ENCODE measurements at regions not wholly inside any gene's neighbourhood (a gene's known extent, or its start where the extent isn't known, plus 50 kb on each side); places are given as distances from the start of the nearest gene placed in this dataset.
"Not testable (repeated sequence)": the region's sequence is repeated elsewhere in the genome, so short reads cannot be mapped to it uniquely, and the experiment has no call there.

DNA sequence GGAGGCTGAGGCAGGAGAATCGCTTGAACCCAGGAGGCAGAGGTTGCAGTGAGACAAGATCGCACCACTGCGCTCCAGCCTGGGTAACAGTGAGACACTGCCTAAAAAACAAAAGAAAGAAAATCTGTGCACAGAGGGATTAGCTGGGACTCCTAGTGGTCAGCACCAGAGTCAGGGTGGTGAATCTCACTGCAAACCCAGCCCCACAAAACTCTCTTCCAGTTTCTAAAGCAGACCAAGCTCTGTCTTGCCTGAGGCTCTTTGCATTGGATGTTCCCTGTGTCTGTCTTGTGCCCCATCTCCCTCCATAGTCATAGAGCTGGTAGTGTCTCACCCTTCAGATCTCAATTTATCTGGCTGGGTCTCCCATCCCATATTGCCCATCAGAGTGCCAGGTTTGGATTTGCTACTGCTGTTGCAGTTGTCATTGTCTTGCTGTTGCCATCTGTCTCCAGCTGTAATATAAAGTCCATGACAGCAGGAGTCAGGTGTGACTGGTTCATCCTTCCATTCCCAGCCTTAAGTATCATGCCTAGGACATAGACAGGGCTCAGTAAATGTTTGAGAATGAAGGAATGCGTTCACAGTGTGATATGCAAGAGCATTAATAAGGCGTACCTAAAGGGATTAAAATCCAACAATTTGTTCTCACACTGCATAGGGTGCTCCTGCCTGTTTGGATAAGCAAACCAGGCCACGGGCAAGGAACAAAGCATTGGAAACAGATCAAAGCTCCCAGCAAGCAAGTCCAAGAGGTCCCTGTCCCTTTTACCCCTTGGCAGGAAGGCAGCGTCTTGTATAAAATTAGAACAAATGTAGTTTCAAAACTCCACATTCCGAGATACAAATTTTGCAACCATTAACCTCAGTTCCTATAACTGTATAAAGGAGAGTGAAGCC lies 614.6 kb upstream of the CDH5 start:
- no peak for DNase-seq

DNA sequence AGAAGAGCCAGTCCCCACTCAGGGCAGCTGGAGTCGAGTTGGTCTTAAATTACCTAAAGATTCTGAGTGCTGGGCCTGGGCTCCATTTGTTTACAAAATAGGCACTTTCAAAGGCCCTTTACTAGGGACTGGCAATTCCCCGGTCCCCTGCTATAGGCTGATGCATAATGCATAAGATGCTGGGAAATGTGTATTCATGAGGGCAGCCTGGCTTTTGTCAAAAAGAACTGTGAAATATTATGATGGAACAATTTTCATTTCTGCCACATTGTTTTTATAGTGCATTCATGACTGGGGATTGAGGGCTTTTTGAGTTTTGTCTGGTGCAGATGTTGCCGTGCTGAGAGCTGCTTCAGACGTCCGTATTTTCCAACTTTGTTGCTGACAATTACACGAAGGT lies 617.0 kb upstream of the CDH5 start:
- no peak for DNase-seq

DNA sequence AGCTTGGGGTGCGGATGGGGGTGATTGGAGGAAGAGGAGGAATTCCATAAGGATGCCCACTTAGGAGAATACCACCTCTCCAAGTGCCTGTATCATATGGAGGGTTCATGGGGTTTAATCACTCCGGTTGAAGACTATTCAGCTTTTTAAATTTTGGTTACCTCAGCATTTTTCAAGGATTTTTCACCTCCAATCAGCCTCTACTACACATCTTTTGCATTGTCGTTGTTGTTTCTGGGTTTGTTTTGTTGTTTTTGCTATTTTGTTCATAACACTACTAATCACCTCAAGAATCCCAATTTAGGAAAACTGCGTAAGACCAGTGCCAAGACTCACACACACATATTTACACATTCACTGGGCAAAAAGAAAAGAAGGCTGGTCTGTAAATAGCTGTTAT lies 619.5 kb upstream of the CDH5 start:
- DNase-seq = no peak

DNA sequence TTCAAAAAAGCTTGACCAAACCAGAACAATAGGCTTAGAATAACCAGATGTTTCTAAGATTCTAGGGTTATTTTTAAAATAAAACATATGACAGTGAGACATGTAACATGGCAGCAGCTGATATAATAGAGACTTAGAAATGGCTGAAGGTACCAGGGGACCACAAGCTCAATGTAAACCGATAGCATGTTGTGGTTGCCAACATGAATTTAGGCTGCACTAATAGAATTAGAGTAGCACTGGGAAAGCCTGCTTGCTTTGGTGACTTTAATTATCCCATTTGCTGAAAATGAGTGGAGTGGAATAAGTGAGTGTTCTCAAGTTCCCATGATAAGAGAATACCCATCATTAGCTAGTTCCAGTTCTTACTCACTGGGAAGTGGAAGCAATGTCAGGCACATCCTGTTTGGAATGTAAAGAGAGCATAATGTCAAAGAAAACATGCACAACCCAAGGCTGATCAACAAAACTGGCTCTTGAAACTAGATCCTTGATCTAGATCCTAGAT lies 621.2 kb upstream of the CDH5 start:
- no peak for DNase-seq

DNA sequence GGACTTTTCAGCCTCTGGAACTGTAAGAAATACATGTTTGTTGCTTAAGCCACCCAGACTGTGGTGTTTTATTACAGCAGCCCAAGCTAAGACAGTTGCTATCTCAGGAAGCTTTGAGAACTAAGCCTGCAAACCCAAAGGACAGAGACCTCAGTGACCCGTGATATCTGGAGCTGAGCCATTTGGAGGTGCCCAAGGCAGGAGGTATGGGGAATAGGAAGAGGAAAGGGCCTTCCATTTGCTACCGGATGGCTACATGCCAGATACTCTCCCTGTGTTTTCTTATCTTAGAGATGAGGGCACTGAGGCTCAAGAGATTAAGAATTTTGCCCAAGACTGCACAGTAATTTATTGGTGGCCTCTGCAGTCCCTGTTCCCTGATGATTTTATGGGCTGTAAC lies 622.1 kb upstream of the CDH5 start:
- no peak for DNase-seq

DNA sequence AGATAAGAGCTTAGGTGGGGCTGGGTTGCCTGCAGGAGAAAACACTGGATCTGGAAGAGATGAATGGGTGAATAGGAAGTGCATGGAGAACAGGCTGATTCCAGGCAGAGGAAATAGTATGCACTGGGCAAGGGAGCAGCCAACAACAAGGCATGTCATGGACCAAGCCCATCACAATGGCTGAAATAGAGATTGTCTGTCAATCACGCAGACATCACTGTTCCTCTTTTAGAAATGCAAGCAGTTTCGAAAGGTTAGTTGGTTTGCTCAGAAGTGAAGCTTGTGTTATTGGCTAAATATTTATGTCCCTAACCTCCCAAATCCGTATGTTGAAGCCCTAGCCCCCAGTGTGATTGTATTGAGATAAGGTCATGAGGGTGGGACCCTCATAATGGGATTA lies 621.7 kb upstream of the CDH11 start:
- DNase-seq = no peak

DNA sequence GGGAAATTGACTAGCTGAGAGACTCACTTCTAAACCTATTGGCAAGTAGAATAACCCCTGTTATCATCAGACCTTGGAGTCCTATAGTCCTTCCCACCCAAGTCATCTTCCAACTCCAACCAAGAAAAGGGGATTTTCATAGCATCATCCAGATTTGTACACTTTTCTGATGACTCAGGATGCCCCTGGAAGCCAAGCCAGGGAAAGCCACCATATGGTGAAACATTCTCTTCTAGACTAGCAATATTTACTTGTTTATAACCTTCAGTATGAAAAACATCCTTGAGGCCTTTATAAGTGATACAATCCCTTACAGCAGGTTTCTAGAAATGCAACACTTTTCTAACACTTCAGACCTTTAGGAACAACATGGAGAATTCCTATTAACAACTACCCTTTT lies 618.8 kb upstream of the CDH11 start:
- DNase-seq = no peak

DNA sequence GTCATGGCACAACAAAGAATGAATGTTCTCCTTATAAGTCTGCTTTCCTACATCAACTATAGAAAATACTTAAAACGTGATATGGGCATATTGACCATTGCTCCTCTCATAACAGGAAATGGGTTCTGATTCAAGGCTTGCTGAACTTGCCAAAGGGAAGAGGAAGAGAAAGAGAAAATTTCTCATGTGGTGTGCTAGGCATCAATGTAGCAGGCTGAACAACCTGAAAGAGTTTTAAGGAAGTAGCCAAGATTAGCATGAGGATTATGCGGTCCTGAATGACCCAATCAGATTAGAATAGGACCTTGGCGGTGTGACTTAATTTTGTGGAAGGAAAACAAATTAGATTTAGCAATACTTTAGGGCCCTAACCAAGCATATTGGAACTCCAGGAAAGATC lies 617.7 kb upstream of the CDH11 start:
- no peak for DNase-seq

DNA sequence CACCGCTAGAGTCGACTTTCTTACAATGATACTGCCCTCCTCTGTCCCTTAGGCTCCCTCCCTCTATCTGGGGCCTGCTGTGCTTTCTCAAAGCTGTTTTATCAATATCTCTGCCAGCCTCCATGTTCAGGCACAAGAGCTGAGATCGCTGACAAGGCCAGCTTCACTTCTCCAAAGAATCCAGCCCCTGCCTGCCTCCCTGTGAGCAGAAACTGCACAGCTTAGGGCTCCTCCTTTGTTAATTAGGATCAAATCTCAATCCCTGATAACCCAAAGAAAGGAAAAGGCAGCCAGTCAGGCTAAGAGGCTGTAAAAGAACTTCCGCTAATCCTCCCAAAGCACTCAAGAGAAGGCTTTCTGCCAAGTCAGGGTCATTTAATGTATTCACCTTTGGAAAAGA lies 616.0 kb upstream of the CDH11 start:
- no peak for DNase-seq

DNA sequence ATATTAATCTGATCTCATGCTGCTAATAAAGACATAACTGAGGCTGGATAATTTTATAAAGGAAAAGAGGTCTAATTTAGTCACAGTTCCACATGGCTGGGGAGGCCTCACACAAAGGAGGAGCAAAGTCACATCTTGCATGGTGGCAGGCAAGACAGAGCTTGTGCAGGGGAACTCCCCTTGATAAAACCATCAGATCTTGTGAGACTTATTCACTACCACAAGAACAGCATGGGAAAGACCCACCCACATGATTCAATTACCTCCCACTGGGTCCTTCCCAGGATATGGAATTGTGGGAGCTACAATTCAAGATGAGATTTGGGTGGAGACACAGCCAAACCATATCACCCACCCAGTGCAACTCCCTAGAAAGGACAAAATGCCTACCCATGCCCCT lies 613.8 kb upstream of the CDH11 start:
- not testable (repeated sequence) for DNase-seq

DNA sequence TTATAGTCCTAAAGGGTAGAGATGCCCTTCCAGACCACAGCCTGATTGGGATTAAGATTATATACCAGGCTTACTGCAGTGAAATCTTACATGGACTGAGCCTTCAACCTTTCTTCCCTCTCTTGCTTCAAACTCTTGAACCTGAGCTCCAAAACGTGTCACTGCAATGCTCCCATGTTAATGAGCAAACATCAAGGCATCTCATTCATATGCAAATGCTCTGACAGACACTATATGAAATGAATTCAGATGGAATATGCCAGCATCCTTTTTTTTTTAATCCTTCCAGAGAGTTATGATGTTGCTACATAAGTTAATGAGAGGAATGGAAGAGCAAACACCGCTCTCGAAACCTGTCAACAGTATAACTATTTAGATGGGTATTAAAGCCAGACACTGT lies 611.9 kb upstream of the CDH11 start:
- no peak for DNase-seq

DNA sequence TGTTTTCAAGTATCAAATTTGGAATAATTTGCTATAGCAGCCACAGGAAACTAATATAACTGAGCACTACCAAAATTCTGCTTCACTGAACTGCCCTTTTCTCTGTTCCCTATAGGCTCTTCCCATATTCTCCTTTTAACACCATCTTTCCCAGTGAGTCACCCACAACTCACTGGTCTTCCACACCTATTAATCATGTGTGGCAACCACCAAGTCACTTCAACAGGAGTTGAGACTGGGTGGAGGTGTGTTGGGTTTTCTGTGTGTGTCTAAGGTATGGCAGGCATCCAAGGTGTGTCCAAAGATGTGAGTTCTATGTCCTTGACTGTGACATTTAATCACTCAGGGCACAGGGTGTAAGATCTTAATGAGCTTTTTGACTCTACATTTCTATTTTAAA lies 610.0 kb upstream of the CDH11 start:
- DNase-seq = no peak

DNA sequence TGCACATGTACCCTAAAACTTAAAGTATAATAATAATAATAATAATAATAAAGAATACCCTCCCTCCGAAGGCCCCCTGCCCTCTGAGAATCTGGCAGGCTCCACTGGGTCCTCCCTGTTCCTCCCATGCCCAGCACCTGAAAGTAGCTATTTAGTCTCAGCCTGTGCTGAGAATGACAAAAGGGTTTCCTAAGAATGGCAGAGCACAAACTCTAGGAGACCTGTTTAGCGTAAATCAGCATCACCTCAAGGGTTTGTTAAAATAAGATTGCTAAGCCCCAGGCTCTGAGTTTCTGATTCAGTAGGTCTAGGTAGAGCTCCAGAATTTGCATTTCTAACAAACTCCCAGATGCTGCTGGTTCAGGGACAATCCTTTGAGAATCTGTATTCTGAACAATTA lies 606.8 kb upstream of the CDH11 start:
- DNase-seq = no peak

DNA sequence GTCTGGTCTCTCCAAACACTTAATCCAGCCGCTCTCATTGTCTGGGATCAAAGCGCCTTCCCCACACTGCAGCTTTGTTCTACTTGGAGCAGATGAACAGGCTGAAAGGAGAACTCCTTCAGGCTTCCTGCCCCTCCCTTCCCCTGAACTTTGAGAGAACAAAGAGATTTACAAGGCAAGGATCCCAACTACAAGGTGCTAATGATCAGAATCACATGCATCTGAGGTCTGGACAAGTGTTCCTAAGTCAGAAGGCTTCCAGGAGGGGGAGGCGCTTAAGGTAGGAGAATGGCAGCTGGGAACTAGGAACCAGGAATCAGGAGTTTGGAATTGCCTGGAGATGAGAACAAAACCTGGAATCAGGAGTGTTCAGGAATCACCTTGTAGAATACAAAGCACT lies 606.3 kb upstream of the CDH11 start:
- DNase-seq = no peak

DNA sequence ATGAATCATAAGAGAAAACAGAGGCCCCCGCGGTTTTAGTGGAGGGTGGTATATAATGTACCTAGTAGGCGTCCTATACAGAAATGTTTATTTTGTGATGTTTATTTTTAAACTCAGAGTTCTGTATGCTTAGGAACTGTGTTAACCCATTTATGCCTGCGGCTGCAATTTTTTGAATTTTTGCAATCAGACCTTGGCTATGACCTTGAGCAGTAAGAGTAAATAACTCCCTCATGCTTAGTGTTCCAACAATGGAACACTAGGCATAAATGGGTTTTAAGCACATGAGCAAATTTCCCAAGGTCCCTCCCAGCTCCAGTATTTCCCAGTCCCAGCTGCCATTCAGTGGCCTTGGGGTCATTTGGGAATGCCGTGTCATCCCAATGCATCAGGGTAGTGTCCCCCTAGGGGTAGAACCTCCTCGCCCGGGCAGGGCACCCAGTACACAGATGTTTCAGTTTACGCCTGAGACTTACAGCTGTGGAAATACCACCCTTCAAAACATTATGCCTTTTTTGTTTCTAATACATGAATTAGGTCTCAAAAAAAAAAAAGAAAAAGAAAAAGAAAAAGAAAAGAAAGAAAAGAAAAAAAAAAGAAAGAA lies 605.8 kb upstream of the CDH11 start:
- DNase-seq = no peak

DNA sequence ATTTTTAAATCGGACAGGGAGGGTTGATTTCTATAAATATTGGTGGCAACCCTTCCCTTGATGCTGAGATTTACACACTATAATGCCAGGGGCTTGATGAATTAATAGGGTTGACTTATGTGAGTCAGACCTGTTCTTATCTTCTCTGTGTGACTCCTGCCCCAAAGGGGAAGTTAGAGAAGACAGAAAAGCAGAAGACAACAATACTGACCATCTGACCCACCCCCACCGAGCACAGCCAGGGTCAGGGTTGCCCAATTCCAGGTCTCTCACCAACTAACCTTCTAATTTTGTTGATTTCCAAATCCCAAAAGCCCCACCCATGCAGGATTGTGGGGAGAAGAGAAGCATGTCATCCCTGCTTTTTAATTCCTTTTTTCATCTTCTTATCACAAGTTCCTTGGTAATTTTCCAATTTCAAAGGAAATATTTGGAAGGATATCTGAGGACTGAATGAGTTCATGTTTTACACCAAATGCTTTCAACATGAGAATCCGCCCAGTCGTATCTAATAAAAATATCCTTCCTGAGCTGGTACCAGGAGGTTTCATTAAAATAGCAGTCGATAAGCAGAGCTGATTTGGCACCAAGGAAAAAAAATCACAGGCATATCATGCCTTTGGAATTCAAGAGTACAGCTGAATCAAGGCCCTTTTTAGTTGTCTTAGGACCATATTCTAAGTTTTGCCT lies 603.4 kb upstream of the CDH11 start:
- DNase-seq = no peak

DNA sequence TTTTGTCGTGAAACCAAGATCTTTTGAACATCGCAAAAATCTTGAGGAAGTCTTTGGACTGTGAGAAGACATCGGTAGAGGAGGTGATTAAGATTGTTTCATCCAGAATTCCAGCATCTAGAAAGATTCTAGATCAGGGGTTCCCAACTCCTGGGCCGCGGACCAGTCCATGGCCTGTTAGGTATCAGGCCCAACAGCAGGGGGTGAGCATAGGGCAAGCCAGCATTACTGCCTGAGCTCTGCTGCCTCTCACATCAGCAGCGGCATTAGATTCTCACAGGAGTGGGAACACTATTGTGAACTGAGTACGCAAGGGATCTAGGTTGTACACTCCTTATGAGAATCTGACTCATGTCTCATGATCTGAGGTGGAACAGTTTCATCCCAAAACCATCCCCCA lies 600.6 kb upstream of the CDH11 start:
- DNase-seq = no peak

DNA sequence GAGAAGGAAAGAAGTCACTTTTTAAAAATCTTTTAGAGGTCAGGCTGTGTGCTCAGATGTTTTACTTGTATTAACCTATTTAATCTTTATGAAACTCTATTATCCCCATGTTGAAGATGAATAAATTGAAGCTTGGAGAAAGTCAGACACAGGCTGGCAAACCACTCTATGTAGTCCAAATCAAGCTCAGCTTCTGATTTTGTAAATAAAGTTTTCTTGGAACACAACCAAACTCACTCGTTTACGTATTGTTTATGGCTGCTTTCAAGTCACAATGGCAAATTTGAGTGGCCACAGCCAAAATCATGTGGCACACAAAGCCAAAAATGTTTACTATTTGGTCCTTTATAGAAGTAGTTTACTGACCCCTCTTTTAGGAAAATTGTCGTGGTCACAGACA lies 596.0 kb upstream of the CDH11 start:
- no peak for DNase-seq

DNA sequence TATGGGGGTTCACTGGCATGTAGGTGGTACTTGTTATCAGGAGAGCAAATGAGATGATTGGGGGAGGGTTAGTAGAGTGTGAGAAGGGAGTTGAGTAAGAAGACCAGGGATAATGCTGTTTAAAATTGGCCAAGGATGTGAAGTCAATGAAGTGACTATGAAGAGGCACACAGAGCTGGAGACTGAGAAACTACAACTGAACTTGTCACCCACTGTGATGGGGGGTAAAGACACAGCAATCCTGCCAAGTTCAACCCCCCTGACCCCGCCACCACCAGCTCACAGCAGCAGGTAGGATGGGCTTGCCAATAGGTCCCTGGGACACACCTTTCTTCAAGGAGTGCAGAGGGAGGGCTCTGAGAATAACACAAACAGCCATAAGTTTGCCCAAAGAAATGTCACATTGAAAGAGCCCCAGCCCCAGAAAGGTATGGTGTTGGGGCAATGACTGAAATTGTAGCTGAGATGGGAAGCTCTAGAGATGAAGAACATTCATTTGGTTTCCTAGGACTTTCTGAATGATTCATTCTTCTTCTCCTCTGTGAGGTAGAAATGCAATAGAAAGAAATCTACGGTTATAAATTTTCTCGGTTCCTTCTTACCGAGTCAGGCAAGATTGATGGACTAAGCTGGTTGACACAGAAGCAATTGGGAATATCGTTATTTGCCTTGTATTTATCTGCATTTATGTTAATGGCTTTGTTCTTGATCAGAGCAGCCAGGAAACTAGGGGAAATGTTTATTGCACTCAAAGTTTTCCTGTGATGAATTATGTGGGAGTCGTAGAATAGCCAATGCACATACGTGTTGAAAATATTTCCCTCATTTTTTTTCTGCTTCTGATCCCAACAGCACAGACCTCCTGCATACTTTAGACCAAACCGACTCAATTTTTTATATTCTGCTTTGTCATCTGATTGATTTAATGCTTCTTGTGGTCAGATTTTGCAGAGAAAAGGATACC lies 595.2 kb upstream of the CDH11 start:
- no peak for DNase-seq

DNA sequence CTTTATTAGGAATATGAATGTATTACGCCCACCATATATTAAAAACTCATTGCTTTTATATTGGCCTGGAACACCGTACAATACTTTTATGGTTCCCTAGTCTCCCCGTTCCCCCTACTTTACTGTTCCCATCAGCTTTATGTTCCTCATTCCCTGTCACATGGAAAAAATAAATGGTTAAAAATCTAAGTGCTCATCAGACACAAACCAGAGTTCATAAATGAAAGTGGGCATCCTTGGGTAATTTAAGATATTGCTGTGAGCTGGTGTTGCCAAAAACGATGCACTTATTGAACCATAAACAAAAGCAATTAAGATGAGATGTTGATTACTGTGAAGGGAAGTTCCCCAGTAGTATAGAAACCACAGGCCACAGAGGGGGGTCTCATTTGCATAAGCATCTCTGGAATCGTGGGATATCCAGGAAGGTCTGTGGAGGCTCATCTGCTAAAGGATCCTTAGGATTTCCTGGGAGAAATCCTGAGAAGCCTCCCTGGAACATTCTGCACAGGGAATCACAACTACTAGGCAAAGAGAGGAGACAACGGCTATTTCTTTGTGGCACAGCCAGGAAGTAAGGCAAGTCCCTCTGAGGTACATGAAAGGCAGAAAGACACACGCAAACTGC lies 591.4 kb upstream of the CDH11 start:
- no peak for DNase-seq

DNA sequence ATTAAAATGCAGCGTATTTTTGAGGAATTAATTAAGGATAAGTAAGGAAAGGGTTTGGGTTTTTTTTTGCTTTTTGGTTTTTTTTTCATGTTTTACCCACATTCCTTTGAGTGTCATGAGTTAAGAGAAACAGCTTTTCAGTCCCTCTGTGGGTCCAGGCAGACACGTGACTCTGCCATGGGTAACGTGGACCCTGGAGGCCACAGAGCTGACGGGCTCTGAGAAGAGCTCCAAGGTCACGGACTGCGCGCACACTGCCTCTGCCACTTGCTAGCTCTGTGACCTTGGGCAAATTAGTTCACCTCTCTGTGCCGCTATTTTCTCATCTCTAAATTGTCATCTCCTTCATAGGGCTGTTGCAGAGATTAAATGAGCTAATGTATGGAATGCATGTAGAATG lies 588.2 kb upstream of the CDH11 start:
- DNase-seq = no peak

DNA sequence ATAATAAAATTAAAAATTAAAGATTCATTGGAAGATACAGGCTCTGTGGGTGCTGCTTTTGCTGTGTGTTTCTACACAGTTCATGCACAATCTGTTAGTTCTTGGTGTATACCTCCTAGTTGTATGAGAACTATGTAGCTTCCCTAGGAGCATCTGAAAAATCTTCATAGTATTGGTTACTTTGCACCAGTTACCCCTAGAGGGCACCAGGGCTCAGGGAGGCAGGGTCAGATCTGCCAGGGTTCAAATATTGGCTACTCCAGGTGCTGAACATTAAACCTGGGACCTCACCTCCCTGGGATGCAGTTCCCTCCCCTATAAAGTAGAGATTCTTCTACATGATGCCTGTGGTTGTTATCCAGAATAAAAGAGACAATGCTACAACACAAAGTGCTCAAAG lies 583.0 kb upstream of the CDH11 start:
- no peak for DNase-seq
